Thyroid gland (tissue), 4 donors: ENCODE measurements at regions not wholly inside any gene's neighbourhood (a gene's known extent, or its start where the extent isn't known, plus 50 kb on each side); places are given as distances from the start of the nearest gene placed in this dataset.

Experiments used
- CTCF ChIP-seq, 6 experiments: fragments of 200-600 bp in 3 of 6; fragments of 450-650 bp in 3 of 6; sonication (generic) in 3 of 6; IDR thresholded peaks; one replicate each; pipeline ENCODE4 v1.5.1; 2016 to 2019; ENCODE audit warnings: antibody characterized with exemption in 6 of 6, mild to moderate bottlenecking in 2 of 6, inconsistent platforms in 1 of 6, moderate library complexity in 1 of 6
- POLR2A ChIP-seq, 2 donors: fragments of 450-650 bp; IDR thresholded peaks; one replicate each; pipeline ENCODE4 v1.6.1; 2017; ENCODE audit warnings: antibody characterized with exemption in 2 of 2, mild to moderate bottlenecking in 2 of 2, moderate library complexity in 1 of 2

DNA sequence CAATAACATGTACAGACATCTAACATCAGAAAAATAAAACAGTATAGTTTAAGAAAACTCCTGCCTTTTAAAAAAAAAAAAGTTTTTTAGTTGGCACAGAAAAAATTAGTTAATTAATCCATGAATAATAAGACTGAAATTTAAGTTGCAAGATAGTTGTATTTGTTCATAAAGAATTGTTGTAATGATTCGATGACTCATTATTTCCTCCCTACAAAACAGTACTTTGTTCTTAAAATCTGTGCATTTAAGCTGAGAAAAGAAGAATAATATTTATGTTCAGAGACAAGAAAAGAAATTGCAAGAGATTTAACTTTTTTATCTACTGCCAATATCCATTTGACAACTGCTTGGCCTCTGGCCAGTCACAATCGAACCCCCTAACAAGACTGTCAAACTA lies 894.7 kb downstream of the ADGRL2 start:
- no peak for TF ChIP-seq CTCF (IDR thresholded peaks at IDR 0.05)
- TF ChIP-seq POLR2A (IDR thresholded peaks at IDR 0.05): no peak
